Colonic mucosa (tissue), 4 donors: ENCODE measurements at regions not wholly inside any gene's neighbourhood (a gene's known extent, or its start where the extent isn't known, plus 50 kb on each side); places are given as distances from the start of the nearest gene placed in this dataset.
"Not testable (repeated sequence)": the region's sequence is repeated elsewhere in the genome, so short reads cannot be mapped to it uniquely, and the experiment has no call there.

Experiments used
- DNase-seq: peaks from one replicate; pipeline ENCODE4 v3.0.0-alpha.2; 2020
- H3K27ac ChIP-seq: fragments of 200-600 bp; one replicate; pipeline ENCODE4 v1.8.0; 2021
- H3K27me3 ChIP-seq: fragments of 200-600 bp; one replicate; pipeline ENCODE4 v1.8.0; 2021
- H3K36me3 ChIP-seq: fragments of 200-600 bp; one replicate; pipeline ENCODE4 v1.8.0; 2021
- H3K4me1 ChIP-seq: fragments of 200-600 bp; one replicate; pipeline ENCODE4 v1.8.0; 2021; ENCODE audit warnings: mild to moderate bottlenecking
- H3K4me3 ChIP-seq: fragments of 200-600 bp; one replicate; pipeline ENCODE4 v1.8.0; 2021
- H3K9ac ChIP-seq, 2 donors: one replicate each; pipeline ENCODE4 v1.7.0; 2013; ENCODE audit warnings: control low read depth in 2 of 2, low read depth in 2 of 2, low read length in 2 of 2
- H3K9me3 ChIP-seq: fragments of 200-600 bp; one replicate; pipeline ENCODE4 v1.8.0; 2021
- intact Hi-C: fragments of 100-400 bp; cut with DNase I; formaldehyde crosslinking; loops from one replicate; pipeline ENCODE4 v1.14.1; 2022
- TF ChIP-seq, protein P1 (sequence below): fragments of 200-600 bp; IDR thresholded peaks from one replicate; pipeline ENCODE4 v1.8.0; 2022; ENCODE audit warnings: antibody characterized with exemption, mild to moderate bottlenecking
- donor health status: healthy.
- donor health status: DM: no; HTN: no; CAD: no.
- donor health status: DM: no; HTN: no; CAD: no.

DNA sequence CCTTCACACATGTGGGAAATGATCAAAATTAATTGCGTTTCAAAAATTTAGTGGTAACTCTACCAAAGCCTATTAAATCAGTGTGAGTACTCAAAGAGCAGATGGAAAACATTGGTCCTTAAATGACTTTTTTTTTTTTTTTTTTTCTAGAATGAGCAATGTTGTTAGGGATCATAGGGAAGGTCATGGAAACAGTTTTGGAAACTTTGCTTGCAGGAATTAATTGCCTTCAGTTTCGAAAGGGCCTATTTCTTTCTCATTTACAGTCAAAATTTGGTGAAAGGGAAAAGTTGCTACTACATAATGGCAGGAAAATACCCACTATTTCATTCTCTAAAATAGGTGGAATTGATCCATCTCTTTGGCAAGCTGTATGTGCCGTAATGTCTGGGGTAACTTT lies 160.9 kb downstream of the RTL9 start:
- TF ChIP-seq, protein P1, sequence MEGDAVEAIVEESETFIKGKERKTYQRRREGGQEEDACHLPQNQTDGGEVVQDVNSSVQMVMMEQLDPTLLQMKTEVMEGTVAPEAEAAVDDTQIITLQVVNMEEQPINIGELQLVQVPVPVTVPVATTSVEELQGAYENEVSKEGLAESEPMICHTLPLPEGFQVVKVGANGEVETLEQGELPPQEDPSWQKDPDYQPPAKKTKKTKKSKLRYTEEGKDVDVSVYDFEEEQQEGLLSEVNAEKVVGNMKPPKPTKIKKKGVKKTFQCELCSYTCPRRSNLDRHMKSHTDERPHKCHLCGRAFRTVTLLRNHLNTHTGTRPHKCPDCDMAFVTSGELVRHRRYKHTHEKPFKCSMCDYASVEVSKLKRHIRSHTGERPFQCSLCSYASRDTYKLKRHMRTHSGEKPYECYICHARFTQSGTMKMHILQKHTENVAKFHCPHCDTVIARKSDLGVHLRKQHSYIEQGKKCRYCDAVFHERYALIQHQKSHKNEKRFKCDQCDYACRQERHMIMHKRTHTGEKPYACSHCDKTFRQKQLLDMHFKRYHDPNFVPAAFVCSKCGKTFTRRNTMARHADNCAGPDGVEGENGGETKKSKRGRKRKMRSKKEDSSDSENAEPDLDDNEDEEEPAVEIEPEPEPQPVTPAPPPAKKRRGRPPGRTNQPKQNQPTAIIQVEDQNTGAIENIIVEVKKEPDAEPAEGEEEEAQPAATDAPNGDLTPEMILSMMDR = no peak
- Histone ChIP-seq H3K4me1 (no peaks in the 10 kb centered on the region), H3K9ac (no peak overlapping the region), H3K9me3 (no peaks in the 10 kb centered on the region), H3K4me3 (no peak overlapping the region), H3K27me3 (no peaks in the 10 kb centered on the region), H3K27ac (no peak overlapping the region), H3K36me3 (no peaks in the 10 kb centered on the region)
- DNase-seq = no peak
- intact Hi-C loops = no loop called here

DNA sequence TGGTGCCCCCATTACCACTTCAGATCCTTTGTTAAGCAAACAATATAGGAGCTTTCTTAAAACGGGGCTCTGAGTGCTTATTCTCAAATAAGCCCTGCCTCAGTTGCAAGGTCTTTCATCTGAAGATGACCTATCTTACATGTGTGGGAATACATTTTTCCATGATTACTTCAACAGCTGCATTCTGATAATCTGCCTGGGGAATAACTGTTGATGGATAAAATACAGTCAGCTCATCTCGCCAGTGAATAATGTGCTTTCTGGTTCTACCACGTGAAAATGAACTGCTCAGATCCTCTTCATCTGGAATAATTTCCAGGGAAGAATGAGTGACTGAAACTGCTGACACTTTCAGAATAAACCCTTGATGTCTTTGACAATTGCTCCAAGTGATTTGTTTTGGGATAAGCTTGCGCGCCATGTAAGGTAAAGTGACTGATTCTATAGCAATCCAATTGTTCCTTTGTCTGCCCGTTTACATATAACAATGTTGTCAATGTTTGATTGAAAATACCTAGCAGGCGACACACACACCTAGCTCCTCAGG lies 161.3 kb downstream of the RTL9 start:
- Histone ChIP-seq H3K4me3 (no peak overlapping the region), H3K36me3 (no peaks in the 10 kb centered on the region), H3K4me1 (no peaks in the 10 kb centered on the region), H3K9me3 (no peaks in the 10 kb centered on the region), H3K27me3 (no peaks in the 10 kb centered on the region), H3K27ac (no peak overlapping the region), H3K9ac (no peak overlapping the region)
- intact Hi-C loops = no loop called here
- TF ChIP-seq, protein P1 = no peak
- DNase-seq = no peak

DNA sequence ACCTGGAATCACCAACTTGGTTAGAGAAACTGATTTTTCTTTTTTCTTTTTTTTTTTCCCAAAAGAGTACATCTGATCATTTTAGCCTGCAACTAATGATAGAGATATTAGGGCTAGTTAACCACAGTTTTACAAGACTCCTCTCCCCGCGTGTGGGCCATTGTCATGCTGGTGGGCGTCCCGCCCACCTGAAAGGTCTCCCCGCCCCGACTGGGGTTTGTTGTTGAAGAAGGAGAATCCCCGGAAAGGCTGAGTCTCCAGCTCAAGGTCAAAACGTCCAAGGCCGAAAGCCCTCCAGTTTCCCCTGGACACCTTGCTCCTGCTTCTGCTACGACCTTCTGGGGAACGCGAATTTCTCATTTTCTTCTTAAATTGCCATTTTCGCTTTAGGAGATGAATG lies 162.0 kb downstream of the RTL9 start:
- intact Hi-C loops, H3K9ac ChIP-seq, H3K4me1 ChIP-seq, H3K27ac ChIP-seq, DNase-seq, H3K27me3 ChIP-seq, H3K9me3 ChIP-seq, H3K36me3 ChIP-seq, H3K4me3 ChIP-seq: not testable (repeated sequence)

DNA sequence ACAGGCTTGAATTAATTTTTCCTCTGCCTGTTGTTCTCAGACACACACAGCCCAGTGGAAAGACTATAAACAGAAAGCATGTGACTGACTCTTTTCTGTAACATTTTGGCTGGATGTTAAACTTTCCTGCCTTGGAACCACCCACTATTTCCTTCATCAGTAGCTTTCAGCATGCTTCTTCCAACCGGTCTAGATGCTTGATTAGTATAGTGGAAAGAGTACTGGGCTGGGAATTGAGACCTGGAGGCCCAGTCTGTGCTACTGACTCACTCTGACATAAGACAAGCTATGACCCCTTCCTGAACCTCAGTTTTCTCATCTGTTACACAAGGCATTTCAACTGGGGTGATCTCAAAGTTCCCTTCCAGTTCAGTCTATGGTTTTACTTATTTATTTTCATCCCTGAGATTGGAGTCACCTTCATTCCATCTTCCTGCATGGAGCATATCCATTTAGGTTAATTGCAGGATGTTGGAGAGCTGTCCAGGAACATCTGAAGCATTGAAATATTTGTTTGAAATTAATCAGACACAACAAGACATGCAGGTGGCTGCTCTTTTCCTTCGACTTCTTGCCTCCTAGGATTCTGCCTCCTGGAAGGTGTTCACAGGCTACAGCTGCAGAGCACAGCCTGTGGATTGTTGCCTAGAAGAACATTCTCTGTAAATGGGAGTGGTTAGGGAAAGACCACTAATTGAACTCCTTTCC lies 173.4 kb downstream of the RTL9 start:
- H3K27ac ChIP-seq = no peak overlapping the region
- H3K36me3 ChIP-seq = no peaks in the 10 kb centered on the region
- H3K9ac ChIP-seq = no peak overlapping the region
- intact Hi-C loops = no loop called here
- no peaks in the 10 kb centered on the region for H3K4me1 ChIP-seq
- no peak overlapping the region for H3K4me3 ChIP-seq
- TF ChIP-seq, protein P1 = no peak
- DNase-seq = no peak
- no peaks in the 10 kb centered on the region for H3K27me3 ChIP-seq
- no peaks in the 10 kb centered on the region for H3K9me3 ChIP-seq

DNA sequence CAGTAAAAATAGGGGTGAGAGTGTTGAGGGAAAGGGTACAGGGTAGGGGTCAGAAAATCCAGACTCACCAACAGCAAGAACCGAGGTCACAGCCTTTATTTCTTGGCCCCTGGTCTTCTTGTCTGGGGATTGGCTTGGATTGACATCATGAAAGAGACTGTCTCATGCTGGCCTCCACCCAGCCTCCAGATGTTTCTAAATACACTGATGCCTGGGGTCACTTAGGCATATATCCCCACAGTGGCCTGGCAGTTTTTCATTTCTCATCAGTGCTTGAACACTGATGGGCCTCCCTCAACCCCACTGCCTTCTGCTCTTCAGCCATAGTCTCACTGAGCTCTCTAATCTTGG lies 173.9 kb downstream of the RTL9 start:
- no peak for DNase-seq
- H3K36me3 ChIP-seq = no peaks in the 10 kb centered on the region
- H3K9me3 ChIP-seq = no peaks in the 10 kb centered on the region
- no peaks in the 10 kb centered on the region for H3K4me1 ChIP-seq
- intact Hi-C loops = no loop called here
- H3K27ac ChIP-seq = no peak overlapping the region
- H3K27me3 ChIP-seq = no peaks in the 10 kb centered on the region
- H3K4me3 ChIP-seq = no peak overlapping the region
- H3K9ac ChIP-seq = no peak overlapping the region
- TF ChIP-seq, protein P1 = no peak

DNA sequence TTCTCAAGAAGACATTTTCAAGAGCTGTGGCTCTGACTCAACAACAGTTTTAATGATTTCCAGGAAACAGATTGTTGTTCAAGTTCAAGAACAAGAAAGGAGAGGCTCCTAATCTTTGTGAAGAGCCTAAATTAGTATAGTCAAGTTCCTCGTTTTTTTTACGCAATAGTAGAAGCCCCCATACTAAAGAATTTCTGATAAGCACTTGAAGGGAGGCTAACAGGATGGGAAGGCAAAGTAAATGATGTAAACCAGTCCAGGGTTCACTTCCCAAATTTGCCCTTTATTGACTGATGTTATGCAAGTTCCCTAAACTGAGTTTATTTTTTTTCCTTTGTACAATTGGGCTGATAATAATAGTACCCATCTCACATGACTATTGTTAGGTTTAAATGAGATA lies 178.2 kb downstream of the RTL9 start:
- Histone ChIP-seq H3K27me3 (no peaks in the 10 kb centered on the region), H3K4me3 (no peak overlapping the region), H3K27ac (no peak overlapping the region), H3K9me3 (no peaks in the 10 kb centered on the region), H3K36me3 (no peaks in the 10 kb centered on the region), H3K4me1 (no peaks in the 10 kb centered on the region), H3K9ac (no peak overlapping the region)
- TF ChIP-seq, protein P1 = no peak
- no peak for DNase-seq
- intact Hi-C loops = no loop called here
